ENCODE measurements at regions not wholly inside any gene's neighbourhood (a gene's known extent, or its start where the extent isn't known, plus 50 kb on each side); places are given as distances from the start of the nearest gene placed in this dataset.

GRCh38 chr4:159410076-159410777 lies 307.3 kb downstream of the RAPGEF2 start:
- Histone ChIP-seq H3K36me3 (no peaks in the 10 kb centered on the region), H3K4me3 (no peak overlapping the region), H3K27me3 (no peaks in the 10 kb centered on the region), H3K27ac (no peak overlapping the region), H3K9me3 (no peaks in the 10 kb centered on the region), H3K4me1 (no peaks in the 10 kb centered on the region)
- WGBS, 2 donors, result 69 to 75% methylated on average over 4 of the region's 4 CpGs
- TF ChIP-seq POLR2AphosphoS5 (IDR thresholded peaks at IDR 0.05) (no peak), EP300 (IDR thresholded peaks at IDR 0.05) (no peak), CTCF (IDR thresholded peaks at IDR 0.05) (no peak), POLR2A (IDR thresholded peaks at IDR 0.05) (no peak)
- DNase-seq (no peak), ATAC-seq (ENCODE audit: low FRiP score in 2 of 2) (no peak)

GRCh38 chr4:159410891-159411290 lies 308.0 kb downstream of the RAPGEF2 start:
- DNase-seq (no peak), ATAC-seq (ENCODE audit: low FRiP score in 2 of 2) (no peak)

GRCh38 chr4:159413306-159413943 lies 310.5 kb downstream of the RAPGEF2 start:
- Histone ChIP-seq H3K36me3 (no peaks in the 10 kb centered on the region), H3K4me1 (no peaks in the 10 kb centered on the region), H3K27me3 (no peaks in the 10 kb centered on the region), H3K9me3 (no peaks in the 10 kb centered on the region), H3K27ac (no peak overlapping the region), H3K4me3 (no peak overlapping the region)
- WGBS, 2 donors, result 82 to 83% methylated on average over 6 of the region's 6 CpGs
- no peak for DNase-seq
- TF ChIP-seq POLR2AphosphoS5 (IDR thresholded peaks at IDR 0.05), result no peak
- no peak for TF ChIP-seq EP300 (IDR thresholded peaks at IDR 0.05)
- no peak for TF ChIP-seq CTCF (IDR thresholded peaks at IDR 0.05)
- no peak for TF ChIP-seq POLR2A (IDR thresholded peaks at IDR 0.05)
- no peak for ATAC-seq (ENCODE audit: low FRiP score in 2 of 2)

More at GRCh38 chr4:159410891-159411290, 308.0 kb downstream of the RAPGEF2 start:
- Histone ChIP-seq H3K36me3 (no peaks in the 10 kb centered on the region), H3K27ac (no peak overlapping the region), H3K9me3 (no peaks in the 10 kb centered on the region), H3K4me1 (no peaks in the 10 kb centered on the region), H3K4me3 (no peak overlapping the region), H3K27me3 (no peaks in the 10 kb centered on the region)
- WGBS, 2 donors, result 85 to 92% methylated on average over 5 of the region's 5 CpGs
- no peak for TF ChIP-seq CTCF (IDR thresholded peaks at IDR 0.05)
- TF ChIP-seq POLR2AphosphoS5 (IDR thresholded peaks at IDR 0.05), result no peak
- TF ChIP-seq EP300 (IDR thresholded peaks at IDR 0.05), result no peak
- TF ChIP-seq POLR2A (IDR thresholded peaks at IDR 0.05), result no peak

GRCh38 chr4:159414305-159414704 lies 311.4 kb downstream of the RAPGEF2 start:
- Histone ChIP-seq H3K27me3 (no peaks in the 10 kb centered on the region), H3K4me1 (no peaks in the 10 kb centered on the region), H3K36me3 (no peaks in the 10 kb centered on the region), H3K27ac (no peak overlapping the region), H3K9me3 (no peaks in the 10 kb centered on the region), H3K4me3 (no peak overlapping the region)
- ATAC-seq (ENCODE audit: low FRiP score in 2 of 2), result no peak
- no peak for DNase-seq
- 81 to 87% methylated on average over 4 of the region's 4 CpGs for WGBS, 2 donors
- TF ChIP-seq CTCF (IDR thresholded peaks at IDR 0.05) (no peak), EP300 (IDR thresholded peaks at IDR 0.05) (no peak), POLR2AphosphoS5 (IDR thresholded peaks at IDR 0.05) (no peak), POLR2A (IDR thresholded peaks at IDR 0.05) (no peak)

Measured in upper lobe of left lung (tissue), 6 donors.